ENCODE measurements at regions not wholly inside any gene's neighbourhood (a gene's known extent, or its start where the extent isn't known, plus 50 kb on each side); places are given as distances from the start of the nearest gene placed in this dataset.

GRCh38 chr18:45417392-45417791 lies 197.9 kb upstream of the SLC14A2 start:
- no peak overlapping the region for H3K4me3 ChIP-seq (ENCODE audit: low read length)
- TF ChIP-seq, protein P1, sequence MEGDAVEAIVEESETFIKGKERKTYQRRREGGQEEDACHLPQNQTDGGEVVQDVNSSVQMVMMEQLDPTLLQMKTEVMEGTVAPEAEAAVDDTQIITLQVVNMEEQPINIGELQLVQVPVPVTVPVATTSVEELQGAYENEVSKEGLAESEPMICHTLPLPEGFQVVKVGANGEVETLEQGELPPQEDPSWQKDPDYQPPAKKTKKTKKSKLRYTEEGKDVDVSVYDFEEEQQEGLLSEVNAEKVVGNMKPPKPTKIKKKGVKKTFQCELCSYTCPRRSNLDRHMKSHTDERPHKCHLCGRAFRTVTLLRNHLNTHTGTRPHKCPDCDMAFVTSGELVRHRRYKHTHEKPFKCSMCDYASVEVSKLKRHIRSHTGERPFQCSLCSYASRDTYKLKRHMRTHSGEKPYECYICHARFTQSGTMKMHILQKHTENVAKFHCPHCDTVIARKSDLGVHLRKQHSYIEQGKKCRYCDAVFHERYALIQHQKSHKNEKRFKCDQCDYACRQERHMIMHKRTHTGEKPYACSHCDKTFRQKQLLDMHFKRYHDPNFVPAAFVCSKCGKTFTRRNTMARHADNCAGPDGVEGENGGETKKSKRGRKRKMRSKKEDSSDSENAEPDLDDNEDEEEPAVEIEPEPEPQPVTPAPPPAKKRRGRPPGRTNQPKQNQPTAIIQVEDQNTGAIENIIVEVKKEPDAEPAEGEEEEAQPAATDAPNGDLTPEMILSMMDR (conservative IDR thresholded peaks at IDR 0.05; ENCODE audit: low read depth, low read length): no peak

DNA sequence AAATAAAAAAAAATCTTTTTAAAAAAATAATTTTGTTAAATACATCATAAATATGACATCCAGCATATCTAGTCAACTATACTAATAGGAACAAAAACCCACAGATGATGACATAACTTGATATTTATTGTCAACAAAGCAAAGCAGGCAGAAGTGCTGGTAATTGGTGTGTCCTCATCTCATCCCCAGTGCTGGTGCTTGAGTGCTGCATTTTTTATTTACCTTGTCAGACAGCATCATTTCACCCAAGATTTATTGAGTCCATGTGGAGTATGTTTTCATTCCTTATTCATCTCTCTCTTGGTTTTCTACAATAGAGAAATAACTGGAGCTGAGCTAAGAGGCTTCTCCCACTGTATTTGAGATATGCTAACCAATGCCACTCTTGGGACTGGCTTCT lies 191.6 kb upstream of the SLC14A2 start:
- TF ChIP-seq, protein P1 (conservative IDR thresholded peaks at IDR 0.05; ENCODE audit: low read depth, low read length): no peak
- H3K4me3 ChIP-seq (ENCODE audit: low read length): no peak overlapping the region
- DNase-seq (ENCODE audit: low read depth): no peak

More at GRCh38 chr18:45417392-45417791, 197.9 kb upstream of the SLC14A2 start:
- DNase-seq (ENCODE audit: low read depth): no peak

DNA sequence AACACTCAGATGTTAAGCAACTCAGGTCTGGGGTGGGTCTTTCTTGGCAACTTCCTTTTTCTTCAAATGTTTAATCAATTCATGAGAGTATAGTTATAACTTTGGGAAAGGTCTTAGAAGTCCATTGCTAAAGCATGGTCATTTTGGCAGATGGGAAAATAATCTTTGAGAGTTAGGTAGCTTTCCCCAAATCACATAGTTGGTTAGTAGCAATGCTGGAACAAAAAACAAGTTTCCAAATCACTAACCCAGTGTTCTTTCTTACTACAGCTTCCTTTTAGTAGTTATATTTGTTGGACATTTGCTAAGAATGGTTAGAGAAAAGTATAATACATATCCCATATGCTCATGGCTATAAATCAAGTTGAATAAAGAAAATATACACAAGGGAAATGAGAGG lies 185.2 kb upstream of the SLC14A2 start:
- no peak overlapping the region for H3K4me3 ChIP-seq (ENCODE audit: low read length)
- no peak for DNase-seq (ENCODE audit: low read depth)
- TF ChIP-seq, protein P1 (conservative IDR thresholded peaks at IDR 0.05; ENCODE audit: low read depth, low read length): no peak

- TF ChIP-seq, protein P1 (conservative IDR thresholded peaks at IDR 0.05; ENCODE audit: low read depth, low read length): no peak
- no peak overlapping the region for H3K4me3 ChIP-seq (ENCODE audit: low read length)
- no peak for DNase-seq (ENCODE audit: low read depth)
Observed at GRCh38 chr18:45435810-45436209, 179.5 kb upstream of the SLC14A2 start.

GRCh38 chr18:45437366-45437765 lies 177.9 kb upstream of the SLC14A2 start:
- DNase-seq (ENCODE audit: low read depth): no peak
- TF ChIP-seq, protein P1 (conservative IDR thresholded peaks at IDR 0.05; ENCODE audit: low read depth, low read length): no peak
- no peak overlapping the region for H3K4me3 ChIP-seq (ENCODE audit: low read length)

GRCh38 chr18:45439851-45440645 lies 175.2 kb upstream of the SLC14A2 start:
- no peak overlapping the region for H3K4me3 ChIP-seq (ENCODE audit: low read length)
- no peak for DNase-seq (ENCODE audit: low read depth)
- TF ChIP-seq, protein P1 (conservative IDR thresholded peaks at IDR 0.05; ENCODE audit: low read depth, low read length): no peak
